HEK293 (cell line): ENCODE measurements at regions not wholly inside any gene's neighbourhood (a gene's known extent, or its start where the extent isn't known, plus 50 kb on each side); places are given as distances from the start of the nearest gene placed in this dataset.

Source experiments
- SALL2 ChIP-seq: fragments of 450-650 bp; formaldehyde crosslinking; IDR thresholded peaks from 2 replicates; pipeline ENCODE4 v1.5.0; 2017; ENCODE audit warnings: missing biosample characterization, mild to moderate bottlenecking, missing genetic modification characterization, borderline replicate concordance
- ZBTB8A ChIP-seq: fragments of 450-650 bp; formaldehyde crosslinking; IDR thresholded peaks from 2 replicates; pipeline ENCODE4 v1.5.1; 2016; ENCODE audit warnings: missing biosample characterization, missing genetic modification characterization
- TF ChIP-seq, protein P1 (sequence below): fragments of 450-650 bp; formaldehyde crosslinking; IDR thresholded peaks from 2 replicates; pipeline ENCODE4 v1.5.1; 2016; ENCODE audit warnings: missing biosample characterization, missing genetic modification characterization
- TF ChIP-seq, protein P2 (sequence below): fragments of 450-650 bp; formaldehyde crosslinking; IDR thresholded peaks from 2 replicates; pipeline ENCODE4 v1.5.1; 2016; ENCODE audit warnings: missing biosample characterization, missing genetic modification characterization
- TF ChIP-seq, protein P3 (sequence below): sonication (generic); formaldehyde crosslinking; IDR thresholded peaks from 2 replicates; pipeline ENCODE4 v1.8.1; 2022; ENCODE audit warnings: mild to moderate bottlenecking, moderate library complexity, missing genetic modification reagents

GRCh38 chr5:40150896-40151295 is 528.8 kb upstream of the PTGER4 start:
- TF ChIP-seq SALL2 (tag by site-specific recombination) (no peak), ZBTB8A (no peak)
- TF ChIP-seq, protein P1, sequence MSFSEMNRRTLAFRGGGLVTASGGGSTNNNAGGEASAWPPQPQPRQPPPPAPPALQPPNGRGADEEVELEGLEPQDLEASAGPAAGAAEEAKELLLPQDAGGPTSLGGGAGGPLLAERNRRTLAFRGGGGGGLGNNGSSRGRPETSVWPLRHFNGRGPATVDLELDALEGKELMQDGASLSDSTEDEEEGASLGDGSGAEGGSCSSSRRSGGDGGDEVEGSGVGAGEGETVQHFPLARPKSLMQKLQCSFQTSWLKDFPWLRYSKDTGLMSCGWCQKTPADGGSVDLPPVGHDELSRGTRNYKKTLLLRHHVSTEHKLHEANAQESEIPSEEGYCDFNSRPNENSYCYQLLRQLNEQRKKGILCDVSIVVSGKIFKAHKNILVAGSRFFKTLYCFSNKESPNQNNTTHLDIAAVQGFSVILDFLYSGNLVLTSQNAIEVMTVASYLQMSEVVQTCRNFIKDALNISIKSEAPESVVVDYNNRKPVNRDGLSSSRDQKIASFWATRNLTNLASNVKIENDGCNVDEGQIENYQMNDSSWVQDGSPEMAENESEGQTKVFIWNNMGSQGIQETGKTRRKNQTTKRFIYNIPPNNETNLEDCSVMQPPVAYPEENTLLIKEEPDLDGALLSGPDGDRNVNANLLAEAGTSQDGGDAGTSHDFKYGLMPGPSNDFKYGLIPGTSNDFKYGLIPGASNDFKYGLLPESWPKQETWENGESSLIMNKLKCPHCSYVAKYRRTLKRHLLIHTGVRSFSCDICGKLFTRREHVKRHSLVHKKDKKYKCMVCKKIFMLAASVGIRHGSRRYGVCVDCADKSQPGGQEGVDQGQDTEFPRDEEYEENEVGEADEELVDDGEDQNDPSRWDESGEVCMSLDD (tag by site-specific recombination), result no peak
- TF ChIP-seq, protein P2, sequence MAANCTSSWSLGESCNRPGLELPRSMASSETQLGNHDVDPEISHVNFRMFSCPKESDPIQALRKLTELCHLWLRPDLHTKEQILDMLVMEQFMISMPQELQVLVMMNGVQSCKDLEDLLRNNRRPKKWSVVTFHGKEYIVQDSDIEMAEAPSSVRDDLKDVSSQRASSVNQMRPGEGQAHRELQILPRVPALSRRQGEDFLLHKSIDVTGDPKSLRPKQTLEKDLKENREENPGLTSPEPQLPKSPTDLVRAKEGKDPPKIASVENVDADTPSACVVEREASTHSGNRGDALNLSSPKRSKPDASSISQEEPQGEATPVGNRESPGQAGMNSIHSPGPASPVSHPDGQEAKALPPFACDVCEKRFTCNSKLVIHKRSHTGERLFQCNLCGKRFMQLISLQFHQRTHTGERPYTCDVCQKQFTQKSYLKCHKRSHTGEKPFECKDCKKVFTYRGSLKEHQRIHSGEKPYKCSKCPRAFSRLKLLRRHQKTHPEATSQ (tag by site-specific recombination), result no peak
- TF ChIP-seq, protein P3, sequence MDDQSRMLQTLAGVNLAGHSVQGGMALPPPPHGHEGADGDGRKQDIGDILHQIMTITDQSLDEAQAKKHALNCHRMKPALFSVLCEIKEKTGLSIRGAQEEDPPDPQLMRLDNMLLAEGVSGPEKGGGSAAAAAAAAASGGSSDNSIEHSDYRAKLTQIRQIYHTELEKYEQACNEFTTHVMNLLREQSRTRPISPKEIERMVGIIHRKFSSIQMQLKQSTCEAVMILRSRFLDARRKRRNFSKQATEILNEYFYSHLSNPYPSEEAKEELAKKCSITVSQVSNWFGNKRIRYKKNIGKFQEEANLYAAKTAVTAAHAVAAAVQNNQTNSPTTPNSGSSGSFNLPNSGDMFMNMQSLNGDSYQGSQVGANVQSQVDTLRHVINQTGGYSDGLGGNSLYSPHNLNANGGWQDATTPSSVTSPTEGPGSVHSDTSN (CRISPR knock-in tag), result no peak
